ENCODE measurements at regions not wholly inside any gene's neighbourhood (a gene's known extent, or its start where the extent isn't known, plus 50 kb on each side); places are given as distances from the start of the nearest gene placed in this dataset.

DNA sequence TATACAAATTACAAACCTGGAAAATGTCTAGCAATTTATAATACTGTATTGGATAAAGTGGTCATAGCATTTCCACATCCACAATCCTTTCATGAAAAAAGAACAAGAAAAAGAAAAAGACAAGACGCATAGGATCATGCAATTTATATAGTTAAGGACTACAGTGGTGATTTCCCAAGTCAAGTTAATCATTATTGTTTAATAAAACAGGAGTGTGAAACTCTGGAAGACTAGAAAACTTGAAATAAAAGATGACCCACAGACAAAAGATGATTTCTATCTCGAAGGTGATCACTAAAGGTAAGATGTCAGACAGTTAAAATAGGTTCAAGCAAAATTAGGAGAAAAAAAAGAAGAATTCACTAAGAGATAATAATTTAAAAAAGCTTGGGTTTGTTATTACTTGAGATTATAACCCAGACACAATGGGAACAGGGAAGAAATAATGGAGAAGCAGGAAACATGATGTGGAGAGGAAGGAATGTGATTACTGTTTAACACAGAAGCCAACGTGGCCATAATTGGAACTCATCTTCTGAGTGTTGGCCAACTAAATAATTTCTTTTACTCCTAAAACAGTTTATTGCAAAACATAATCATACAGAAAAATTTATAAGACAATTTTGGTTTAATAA is 441.2 kb upstream of the ANO3 start:
- no peak for DNase-seq (ENCODE audit: low spot score)

DNA sequence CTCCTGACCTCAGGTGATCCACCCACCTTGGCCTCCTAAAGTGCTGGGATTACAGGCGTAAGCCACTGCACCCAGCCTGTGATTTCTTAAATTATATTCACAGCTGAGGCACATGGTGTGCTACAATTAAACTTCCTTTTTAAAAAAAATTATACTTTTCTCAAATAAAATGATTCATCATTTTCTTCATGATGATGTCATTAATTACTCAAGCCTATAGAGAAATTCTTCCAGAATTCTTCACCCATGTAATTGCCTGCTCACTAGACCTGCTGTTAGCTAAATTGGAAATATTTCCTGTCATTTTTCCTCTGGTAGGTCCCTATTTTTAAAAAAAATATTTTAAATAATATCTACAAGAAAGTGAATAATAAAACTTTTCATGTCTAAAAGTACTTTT is 440.0 kb upstream of the ANO3 start:
- DNase-seq (ENCODE audit: low spot score), result no peak

DNA sequence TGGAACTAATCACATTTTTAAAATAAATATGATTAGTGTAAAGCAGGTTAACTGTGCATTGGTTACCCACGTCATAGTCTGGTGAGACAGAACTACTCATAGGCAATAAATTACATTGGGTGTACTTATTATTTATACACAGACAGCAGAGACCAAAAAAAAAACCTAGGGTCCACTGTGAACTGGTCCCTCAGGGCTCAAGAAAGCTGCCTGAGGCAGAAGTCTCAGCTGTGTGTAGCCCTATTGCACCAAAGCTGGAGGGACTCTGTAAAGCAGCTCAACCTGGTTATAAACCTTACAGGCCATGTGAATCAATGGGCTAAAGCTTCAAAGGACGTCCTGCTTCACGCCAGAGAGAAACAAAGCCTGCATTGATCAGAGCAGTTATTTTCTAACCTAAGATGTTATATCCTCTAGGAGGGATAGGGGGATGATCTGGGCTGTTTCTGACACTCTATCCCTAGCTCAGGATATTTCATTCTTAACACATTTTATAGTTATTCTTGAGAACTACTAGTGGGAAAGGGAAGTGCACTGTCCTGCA is 432.2 kb upstream of the ANO3 start:
- no peak for DNase-seq (ENCODE audit: low spot score)

DNA sequence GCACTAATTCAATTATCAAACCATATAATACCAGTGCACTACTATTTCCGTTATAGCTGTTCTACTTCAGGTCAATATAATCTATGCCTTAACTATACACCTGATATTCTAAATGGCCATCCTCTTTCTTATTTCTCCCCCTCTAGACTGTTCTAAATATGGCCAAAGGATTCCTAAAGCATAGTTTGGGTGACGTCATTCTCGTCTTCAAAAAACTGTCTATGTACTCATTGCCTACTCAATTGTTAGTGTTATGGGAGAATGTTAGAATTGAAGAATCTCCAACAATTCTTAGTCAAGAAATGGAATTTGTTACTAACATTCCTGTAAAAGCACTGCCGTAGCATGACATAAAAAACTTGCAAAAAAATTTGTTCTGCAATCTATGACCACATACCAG is 431.1 kb upstream of the ANO3 start:
- no peak for DNase-seq (ENCODE audit: low spot score)

DNA sequence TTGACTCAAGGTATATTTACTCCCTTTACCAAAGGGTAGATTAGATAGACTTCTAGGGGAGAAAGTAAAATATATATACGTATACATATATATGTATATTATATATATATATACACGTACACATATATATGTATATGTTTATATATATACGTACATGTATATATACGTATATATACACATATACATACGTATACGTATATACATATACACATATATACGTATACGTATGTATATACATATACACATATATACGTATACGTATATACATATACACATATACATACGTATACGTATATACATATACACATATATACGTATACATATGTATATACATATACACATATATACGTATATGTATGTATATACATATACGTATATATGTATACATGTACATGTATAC is 430.5 kb upstream of the ANO3 start:
- DNase-seq (ENCODE audit: low spot score), result no peak

DNA sequence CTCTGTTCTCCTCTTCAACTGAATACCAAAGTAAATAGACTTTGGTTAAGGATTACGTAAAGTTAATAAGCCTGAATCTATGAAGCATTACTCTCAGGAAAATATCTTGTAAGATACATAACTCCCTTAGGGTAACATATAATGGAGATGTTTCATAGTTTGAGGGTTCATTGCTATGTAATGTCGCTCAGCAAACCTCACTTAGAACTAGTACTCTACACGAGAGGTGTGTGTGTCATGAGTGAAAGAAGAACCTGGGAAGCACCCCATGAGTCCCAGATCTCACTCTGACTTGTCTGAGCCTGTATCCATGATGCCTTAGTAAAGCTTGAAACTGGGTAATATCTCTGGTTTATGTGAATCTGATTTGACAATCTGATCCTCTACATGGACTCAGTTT is 429.5 kb upstream of the ANO3 start:
- DNase-seq (ENCODE audit: low spot score), result no peak

DNA sequence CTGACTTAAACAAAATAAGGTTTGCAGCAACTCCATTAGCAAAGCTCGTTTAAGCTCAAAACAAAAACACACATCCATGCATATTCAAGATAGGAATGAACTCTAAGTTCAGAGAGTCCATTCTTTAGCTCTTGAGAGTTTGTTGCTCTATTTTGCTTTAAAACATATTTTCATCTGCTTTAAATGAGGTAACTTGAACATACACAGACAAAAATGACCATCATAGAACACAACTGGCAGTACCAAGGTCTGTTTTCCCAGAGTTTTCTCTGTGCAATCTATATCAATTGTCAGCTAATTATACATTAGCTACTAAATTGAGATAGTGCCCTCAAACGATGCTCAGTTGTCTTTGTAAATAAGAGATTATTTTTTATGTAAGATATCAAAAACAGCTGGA is 423.2 kb upstream of the ANO3 start:
- DNase-seq (ENCODE audit: low spot score), result no peak

DNA sequence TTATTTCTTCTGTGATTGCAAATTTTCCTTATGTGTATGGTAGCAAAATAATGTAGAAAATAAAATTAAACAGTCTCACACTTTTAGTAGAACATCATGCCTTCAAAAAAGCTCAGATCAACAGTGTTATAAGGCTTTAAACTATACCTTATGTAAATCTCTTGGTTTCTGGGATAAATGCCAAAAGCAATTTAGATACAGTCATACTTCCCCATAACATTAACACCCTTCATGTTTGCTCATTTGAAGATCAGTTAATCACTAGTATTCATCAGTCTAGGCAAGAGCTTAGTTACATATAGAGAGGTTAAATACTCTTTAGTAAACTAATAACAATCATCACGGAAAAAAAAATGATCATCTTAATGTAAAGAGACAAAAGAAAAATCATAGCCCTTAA is 421.8 kb upstream of the ANO3 start:
- DNase-seq (ENCODE audit: low spot score), result no peak

DNA sequence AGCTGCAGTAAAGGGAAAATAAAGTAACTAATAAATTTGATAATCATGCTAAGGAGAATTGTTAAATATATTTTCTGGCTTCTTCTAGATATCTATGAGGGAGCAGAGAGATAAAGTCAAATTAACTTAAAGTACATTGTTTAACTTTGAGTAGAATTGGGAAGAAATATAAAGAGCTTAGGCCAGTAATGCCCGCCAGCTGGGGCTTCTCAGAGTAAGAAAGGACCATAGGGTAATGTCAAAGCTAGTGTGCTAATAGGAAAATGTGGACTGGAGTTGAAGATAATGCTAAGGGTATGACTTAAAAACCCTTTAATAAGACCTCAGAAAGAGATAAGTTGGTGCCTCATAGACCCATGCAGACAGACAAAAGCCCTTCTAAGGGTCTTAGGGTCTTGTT is 411.6 kb upstream of the ANO3 start:
- no peak for DNase-seq (ENCODE audit: low spot score)

DNA sequence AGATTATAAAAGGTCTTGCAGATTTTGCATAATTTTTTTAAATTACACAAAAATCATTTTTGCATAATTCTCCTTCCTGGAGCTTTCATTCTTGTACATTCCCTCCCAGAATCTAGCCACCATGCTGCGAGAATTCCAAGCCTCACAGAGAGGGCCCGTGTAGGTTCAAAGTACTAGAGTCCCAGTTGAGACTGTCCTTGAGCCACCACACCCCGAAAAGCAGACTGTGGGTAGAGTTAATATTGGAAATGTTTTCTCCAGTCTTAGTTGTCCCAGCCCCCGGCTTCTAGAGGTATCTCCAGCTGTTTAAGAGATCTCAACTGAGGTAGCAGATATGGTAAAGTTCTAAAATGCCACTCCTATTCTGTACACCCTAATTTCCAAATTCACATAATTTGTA is 407.3 kb upstream of the ANO3 start:
- no peak for DNase-seq (ENCODE audit: low spot score)

DNA sequence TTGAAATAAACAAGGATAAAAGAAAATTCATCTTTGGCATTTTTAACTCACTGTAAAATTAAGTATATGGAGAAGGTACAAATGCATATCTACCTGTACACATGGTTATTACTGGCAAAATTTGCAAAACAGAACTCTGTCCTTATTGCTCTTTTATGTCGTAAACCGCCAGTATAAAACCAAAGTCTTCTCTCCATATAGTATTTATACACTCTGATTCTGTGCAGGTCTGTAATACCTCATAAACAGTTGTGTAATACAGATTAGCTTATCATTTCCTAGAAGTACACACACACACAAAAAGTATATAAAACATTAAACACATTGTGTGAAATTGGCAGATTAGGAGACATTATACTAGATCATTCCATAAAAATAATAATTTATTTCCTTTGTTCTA is 406.6 kb upstream of the ANO3 start:
- DNase-seq (ENCODE audit: low spot score), result no peak

DNA sequence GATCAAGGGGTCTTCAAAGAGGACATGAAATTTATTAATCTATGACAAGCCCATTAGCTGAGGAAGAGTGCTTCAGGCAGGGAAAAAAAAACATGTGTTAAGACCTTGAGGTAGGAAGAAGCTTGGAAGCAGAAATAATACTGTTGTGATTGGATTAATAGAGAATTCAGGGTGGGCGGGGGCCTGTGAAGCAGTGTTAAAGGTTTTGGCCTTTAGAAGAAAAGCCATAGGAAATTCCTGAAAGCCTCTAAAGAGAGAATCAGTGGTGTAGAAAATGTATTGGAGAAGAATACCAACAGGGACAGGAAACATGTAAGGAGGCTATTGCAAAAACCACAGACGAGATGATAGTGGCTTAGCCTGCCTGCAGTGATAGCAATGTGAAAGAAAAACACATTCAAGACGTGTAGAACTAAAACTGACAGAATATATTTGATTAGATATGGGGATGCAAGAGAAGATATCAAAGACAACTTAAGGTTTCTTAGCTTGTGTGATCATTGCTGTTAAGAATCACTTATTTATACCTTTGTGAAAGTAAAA is 404.4 kb upstream of the ANO3 start:
- DNase-seq (ENCODE audit: low spot score), result no peak

DNA sequence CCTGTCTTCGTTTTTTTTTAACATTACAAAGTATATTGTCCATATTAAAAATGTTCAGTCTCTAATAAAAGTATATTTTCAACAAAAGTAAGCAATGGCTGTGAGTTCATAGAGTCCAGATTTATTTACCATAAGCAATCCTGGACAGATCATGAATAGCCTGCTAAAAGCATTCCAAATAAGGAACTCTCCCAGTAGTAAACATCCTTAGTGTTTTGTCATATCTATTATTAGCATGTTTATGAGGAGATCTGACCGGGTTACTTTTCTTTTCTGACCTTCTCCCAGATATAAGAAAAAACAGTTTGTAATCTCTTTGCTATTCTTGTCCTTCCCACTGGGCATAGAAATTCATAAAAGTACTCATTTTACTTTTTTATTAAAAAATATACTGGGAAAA is 403.9 kb upstream of the ANO3 start:
- DNase-seq (ENCODE audit: low spot score), result no peak

DNA sequence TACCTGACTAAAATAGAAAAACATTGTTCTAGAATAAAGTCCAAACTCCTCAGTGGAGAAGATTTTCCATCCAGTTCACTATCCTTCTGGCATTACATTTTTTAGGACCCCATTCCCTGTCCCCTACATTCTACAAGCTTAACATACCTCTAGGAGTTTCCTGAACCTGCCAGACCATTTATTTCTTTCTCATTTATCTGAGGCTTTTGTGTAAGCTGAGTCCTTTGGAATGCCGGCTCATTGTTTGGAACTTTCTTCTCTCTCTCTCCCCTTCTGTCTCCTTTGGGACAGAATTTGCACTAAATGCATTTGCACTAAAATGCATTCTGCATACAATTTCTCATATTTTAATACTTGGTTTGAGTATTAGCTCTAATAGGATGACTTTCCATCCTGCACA is 393.0 kb upstream of the ANO3 start:
- no peak for DNase-seq (ENCODE audit: low spot score)

DNA sequence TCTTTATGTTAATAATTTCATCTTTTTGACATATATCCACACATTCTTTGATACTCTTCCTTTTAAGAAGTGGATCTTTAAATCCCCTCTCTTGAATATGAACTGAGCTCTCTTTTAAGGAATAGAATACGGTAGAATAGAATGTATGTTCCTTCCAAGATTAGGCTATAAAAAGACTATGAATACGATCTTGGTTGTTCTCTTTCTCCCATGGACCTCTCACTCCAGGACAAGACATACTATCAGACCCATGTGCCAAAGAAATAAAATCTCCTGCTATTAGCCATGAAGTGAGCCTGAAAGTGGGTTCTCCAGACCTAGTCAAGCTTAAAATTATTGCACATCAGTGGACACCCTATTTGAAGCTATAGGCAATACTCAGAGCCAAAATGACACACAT is 392.2 kb upstream of the ANO3 start:
- DNase-seq (ENCODE audit: low spot score), result no peak

DNA sequence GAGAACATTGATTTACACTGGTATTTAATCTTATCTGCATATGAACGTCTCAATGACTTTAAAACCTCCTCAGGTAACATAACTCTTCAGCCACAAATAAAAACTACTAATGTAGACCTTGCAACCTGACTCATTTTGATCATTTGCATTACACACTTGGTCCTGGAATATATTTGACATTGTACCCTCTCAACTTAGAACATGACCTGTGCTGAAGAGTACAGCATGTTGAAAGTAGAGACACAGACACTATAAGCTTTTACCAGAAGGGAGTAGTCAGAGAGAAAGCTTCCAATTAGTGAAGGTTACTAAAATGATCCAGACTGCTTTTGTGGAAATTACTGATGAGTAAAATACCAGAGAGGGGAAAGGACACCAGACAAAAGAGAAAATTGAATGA is 390.6 kb upstream of the ANO3 start:
- DNase-seq (ENCODE audit: low spot score), result no peak

DNA sequence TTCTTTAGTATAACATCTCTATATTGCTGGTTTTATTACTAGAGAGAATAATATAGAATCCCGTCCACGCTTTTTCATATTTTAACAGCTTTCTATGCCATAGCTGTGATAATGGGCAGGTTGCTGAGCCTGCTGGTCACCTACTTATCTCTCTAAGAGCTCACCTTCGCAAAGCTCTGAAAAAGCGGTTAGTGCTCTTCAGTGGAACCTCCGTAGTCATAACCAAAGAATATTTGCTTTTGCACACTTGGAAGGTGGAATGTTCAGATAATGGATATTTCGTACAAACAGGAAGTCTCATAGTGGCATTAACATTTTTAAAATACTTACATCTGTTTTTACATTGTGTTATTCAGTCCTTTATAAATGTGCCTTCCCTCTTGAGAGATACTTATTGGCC is 388.9 kb upstream of the ANO3 start:
- DNase-seq (ENCODE audit: low spot score), result no peak

DNA sequence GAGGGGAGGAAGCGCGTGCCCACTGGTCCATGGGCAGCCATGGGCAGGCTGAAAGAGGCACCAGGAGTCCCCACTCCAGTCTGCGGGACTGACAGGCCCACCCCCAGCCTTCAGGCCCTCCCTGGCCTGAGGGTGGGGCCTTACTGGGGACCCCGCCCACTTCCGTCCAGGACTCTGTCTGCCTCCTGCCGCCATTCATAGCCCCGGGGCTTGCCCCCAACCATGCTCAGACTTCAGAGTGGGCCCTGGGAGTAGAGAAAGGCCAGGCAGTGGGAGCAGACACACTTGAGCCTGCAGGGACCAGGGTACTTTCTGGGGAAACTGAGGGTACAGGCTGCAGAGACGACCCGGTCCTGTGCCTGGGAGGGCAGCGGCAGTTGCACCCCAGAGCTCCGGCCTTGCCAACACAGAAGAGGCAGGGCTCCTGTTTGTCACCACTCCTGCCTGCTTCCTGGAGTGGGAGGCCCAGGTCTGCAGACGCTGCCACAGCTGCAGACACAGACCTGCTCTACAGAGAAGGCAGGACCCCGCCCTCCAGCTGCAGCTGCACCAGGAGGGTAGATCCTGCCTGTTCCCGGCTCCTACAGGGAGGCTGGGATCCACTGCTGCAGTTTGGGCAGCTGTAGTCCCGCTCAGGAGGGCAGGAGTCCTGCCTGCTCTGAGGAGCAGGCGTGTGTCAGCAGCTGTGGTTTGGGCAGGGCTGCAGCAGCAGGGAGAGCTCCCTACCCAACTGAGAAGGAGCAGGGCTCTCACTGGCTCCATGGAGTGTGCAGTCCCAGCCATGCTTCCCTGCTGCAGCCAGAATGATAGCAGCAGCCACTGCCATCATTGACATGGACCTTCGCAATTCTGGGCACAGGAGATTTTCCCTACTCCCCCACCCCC is 387.9 kb upstream of the ANO3 start:
- DNase-seq (ENCODE audit: low spot score), result no peak

DNA sequence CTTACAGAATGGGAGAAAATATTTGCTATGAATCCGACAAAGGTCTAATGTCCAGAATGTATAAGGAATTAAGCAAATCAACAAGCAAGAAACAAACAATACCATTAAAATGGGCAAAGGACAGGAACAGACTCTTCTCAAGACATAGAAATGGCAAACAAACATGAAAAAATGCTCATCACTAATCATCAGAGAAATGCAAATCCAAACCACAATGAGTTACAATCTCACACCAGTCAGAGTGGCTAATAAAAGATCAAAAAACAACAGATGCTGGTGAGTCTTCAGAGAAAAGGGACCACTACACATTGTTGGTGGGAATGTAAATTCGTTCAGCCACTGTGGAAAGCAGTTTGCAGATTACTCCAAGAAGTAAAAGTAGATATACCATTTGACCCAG is 382.0 kb upstream of the ANO3 start:
- DNase-seq (ENCODE audit: low spot score), result no peak

DNA sequence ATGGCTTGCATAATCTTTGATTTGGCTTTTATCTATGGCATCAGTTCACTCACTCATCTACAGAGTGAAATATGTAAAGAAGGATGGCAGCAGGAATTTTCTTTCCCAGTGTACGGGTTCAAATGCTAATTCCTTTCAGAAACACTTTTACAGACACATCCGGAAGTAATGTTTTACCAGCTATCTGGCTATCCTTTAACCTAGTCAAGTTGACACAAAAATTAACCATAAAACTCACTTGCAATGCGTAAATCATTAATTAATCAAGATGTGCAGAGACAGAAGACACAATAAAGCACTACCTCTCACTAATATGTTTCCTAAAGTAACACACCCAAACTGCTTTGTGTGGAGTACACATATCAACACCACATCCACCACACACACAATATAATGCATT is 378.9 kb upstream of the ANO3 start:
- DNase-seq (ENCODE audit: low spot score), result no peak

DNA sequence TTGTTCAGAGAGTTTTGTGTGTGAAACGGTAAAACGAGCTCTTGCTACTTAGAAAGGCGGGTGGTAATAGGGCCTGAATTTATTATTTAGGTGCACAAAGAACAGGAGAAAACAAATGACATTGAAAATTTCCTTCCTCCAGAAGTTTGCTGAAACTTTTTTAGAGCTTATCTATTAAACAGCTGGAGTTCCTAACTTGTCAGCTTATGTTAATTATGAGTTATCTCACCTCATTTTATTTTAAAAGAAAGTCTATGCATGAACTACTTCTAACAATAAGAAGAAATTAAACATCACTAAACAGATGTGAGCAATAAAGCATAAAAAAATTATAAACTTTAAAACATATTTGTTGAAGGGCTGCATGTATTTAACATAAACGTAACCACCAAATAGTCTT is 373.9 kb upstream of the ANO3 start:
- no peak for DNase-seq (ENCODE audit: low spot score)

DNA sequence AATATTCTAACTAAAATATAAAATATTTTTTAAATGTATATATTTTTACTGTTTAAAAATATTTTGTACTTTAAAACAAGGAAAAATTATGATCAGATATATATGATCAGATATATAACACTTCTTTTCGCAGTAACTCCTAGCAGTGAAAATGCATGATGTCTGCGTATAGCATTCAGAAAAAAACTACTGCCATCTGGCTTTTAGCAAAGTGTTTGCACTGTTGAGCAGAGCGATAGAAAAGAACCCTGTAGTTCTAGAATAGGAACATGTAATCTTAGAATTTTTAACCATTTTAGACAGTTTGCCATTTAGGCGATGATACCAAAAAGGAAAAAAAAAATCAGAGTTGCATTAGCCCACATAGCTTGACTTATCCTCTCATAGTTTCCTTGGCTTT is 370.4 kb upstream of the ANO3 start:
- peak; percentile 7 for DNase-seq (ENCODE audit: low spot score)

DNA sequence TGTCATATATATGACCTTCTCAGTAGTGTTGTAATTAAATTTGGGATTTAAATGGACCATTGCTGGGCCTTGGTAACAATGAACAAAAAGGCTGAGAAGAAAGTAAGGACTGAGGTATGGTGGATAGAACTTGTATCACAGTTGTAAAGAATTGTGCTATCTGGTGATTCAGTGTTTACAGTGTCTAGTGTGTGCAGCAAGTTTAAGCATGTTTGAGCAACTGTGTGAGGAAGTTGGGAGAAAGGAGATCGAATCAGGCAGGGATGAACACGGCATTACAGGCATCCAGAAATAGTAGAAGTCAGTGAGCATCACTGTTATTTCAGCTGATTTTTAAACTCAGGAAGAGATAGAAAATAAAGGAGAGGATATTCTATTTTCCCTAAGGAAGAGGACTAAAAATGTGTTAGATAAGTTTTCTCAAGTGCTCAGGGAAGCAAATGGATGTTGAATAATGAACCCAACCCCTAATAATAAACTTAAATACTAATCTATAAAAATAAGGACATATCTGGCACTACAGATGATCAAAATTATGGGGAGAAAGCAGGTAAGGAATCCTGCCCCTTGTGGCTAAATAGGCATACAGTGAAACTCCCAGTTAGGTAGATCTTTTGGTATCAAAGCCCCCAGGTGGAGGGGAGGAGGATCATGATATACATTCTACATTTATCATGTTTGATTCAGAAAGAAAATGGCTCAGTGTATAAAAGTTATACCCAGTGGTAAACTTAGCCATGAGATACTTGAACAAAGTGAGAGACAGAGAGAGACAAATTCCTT is 361.0 kb upstream of the ANO3 start:
- no peak for DNase-seq (ENCODE audit: low spot score)
